ENCODE measurements at regions not wholly inside any gene's neighbourhood (a gene's known extent, or its start where the extent isn't known, plus 50 kb on each side); places are given as distances from the start of the nearest gene placed in this dataset.
"Not testable (repeated sequence)": the region's sequence is repeated elsewhere in the genome, so short reads cannot be mapped to it uniquely, and the experiment has no call there.

GRCh38 chrX:102784550-102784949 is 64.0 kb downstream of the GPRASP3 start:
- Mint-ChIP-seq H3K9me3 (peaks cover 14% of the 10 kb centered on the region), H3K36me3 (ENCODE audit: low read depth) (peaks cover 33% of the 10 kb centered on the region), H3K4me3 (no peak overlapping the region), H3K27ac (ENCODE audit: unreplicated experiment) (no peak overlapping the region), H3K27me3 (ENCODE audit: low read depth) (no peaks in the 10 kb centered on the region), H3K4me1 (no peaks in the 10 kb centered on the region)
- no peak for DNase-seq (ENCODE audit: low read depth, low spot score)
- no peak for TF ChIP-seq CTCF (conservative IDR thresholded peaks at IDR 0.05)

GRCh38 chrX:102787283-102787682 is 66.7 kb downstream of the GPRASP3 start:
- H3K27me3 Mint-ChIP-seq (ENCODE audit: low read depth), result no peaks in the 10 kb centered on the region
- H3K9me3 Mint-ChIP-seq, result peaks cover 10% of the 10 kb centered on the region
- no peaks in the 10 kb centered on the region for H3K4me1 Mint-ChIP-seq
- no peak overlapping the region for H3K27ac Mint-ChIP-seq (ENCODE audit: unreplicated experiment)
- H3K4me3 Mint-ChIP-seq, result no peak overlapping the region
- no peak for DNase-seq (ENCODE audit: low read depth, low spot score)
- TF ChIP-seq CTCF (conservative IDR thresholded peaks at IDR 0.05), result no peak
- peaks cover 25% of the 10 kb centered on the region for H3K36me3 Mint-ChIP-seq (ENCODE audit: low read depth)

- Mint-ChIP-seq H3K27ac (ENCODE audit: unreplicated experiment) (no peak overlapping the region), H3K36me3 (ENCODE audit: low read depth) (peaks cover 8% of the 10 kb centered on the region), H3K4me1 (no peaks in the 10 kb centered on the region), H3K9me3 (peaks cover 16% of the 10 kb centered on the region), H3K27me3 (ENCODE audit: low read depth) (no peaks in the 10 kb centered on the region), H3K4me3 (no peak overlapping the region)
- DNase-seq (ENCODE audit: low read depth, low spot score), result no peak
- no peak for TF ChIP-seq CTCF (conservative IDR thresholded peaks at IDR 0.05)
Observed at GRCh38 chrX:102808336-102808735, 87.8 kb downstream of the GPRASP3 start.

- peaks cover 28% of the 10 kb centered on the region for H3K9me3 Mint-ChIP-seq
- not testable (repeated sequence) for H3K27me3 Mint-ChIP-seq (ENCODE audit: low read depth); H3K4me1 Mint-ChIP-seq; DNase-seq (ENCODE audit: low read depth, low spot score); H3K4me3 Mint-ChIP-seq; H3K27ac Mint-ChIP-seq (ENCODE audit: unreplicated experiment)
- peaks cover 48% of the 10 kb centered on the region for H3K36me3 Mint-ChIP-seq (ENCODE audit: low read depth)
Observed at GRCh38 chrX:102818269-102818668, 97.7 kb downstream of the GPRASP3 start.

- Mint-ChIP-seq H3K4me1 (no peaks in the 10 kb centered on the region), H3K36me3 (ENCODE audit: low read depth) (peaks cover 3% of the 10 kb centered on the region), H3K4me3 (no peak overlapping the region), H3K9me3 (no peaks in the 10 kb centered on the region), H3K27me3 (ENCODE audit: low read depth) (no peaks in the 10 kb centered on the region), H3K27ac (ENCODE audit: unreplicated experiment) (no peak overlapping the region)
- no peak for DNase-seq (ENCODE audit: low read depth, low spot score)
- TF ChIP-seq CTCF (conservative IDR thresholded peaks at IDR 0.05), result no peak
Observed at GRCh38 chrX:102832661-102833060, 104.4 kb upstream of the RAB40AL start.

- H3K4me1 Mint-ChIP-seq, result no peaks in the 10 kb centered on the region
- no peak for DNase-seq (ENCODE audit: low read depth, low spot score)
- H3K9me3 Mint-ChIP-seq, result no peaks in the 10 kb centered on the region
- TF ChIP-seq CTCF (conservative IDR thresholded peaks at IDR 0.05), result no peak
- no peak overlapping the region for H3K4me3 Mint-ChIP-seq
- H3K27ac Mint-ChIP-seq (ENCODE audit: unreplicated experiment), result no peak overlapping the region
- peaks cover 3% of the 10 kb centered on the region for H3K36me3 Mint-ChIP-seq (ENCODE audit: low read depth)
- H3K27me3 Mint-ChIP-seq (ENCODE audit: low read depth), result no peaks in the 10 kb centered on the region
Observed at GRCh38 chrX:102833136-102833535, 103.9 kb upstream of the RAB40AL start.
